GM06990 (cell line): ENCODE measurements at regions not wholly inside any gene's neighbourhood (a gene's known extent, or its start where the extent isn't known, plus 50 kb on each side); places are given as distances from the start of the nearest gene placed in this dataset.
"Not testable (repeated sequence)": the region's sequence is repeated elsewhere in the genome, so short reads cannot be mapped to it uniquely, and the experiment has no call there.

ENCODE experiments used
- DNase-seq: peaks from one replicate; pipeline ENCODE4 v3.0.0-alpha.2; 2011; ENCODE audit not compliant: insufficient read length; ENCODE audit errors: extremely low read depth
- H3K27me3 ChIP-seq: replicated peaks from 2 replicates; pipeline ENCODE4 v1.6.0; 2011; ENCODE audit warnings: low read length; ENCODE audit not compliant: control insufficient read depth, insufficient read depth
- H3K36me3 ChIP-seq: 2 replicates; pipeline ENCODE4 v1.5.1; 2011; ENCODE audit warnings: low read length; ENCODE audit not compliant: control insufficient read depth, insufficient read depth
- H3K4me3 ChIP-seq: replicated peaks from 2 replicates; pipeline ENCODE4 v1.5.1; 2011; ENCODE audit warnings: low read depth, mild to moderate bottlenecking, control low read depth, low read length
- TF ChIP-seq, protein P1 (sequence below): IDR thresholded peaks from 2 replicates; pipeline ENCODE4 v1.5.1; 2011; ENCODE audit warnings: low read length, control low read depth, mild to moderate bottlenecking, inconsistent platforms; ENCODE audit not compliant: insufficient read depth, poor library complexity, severe bottlenecking

DNA sequence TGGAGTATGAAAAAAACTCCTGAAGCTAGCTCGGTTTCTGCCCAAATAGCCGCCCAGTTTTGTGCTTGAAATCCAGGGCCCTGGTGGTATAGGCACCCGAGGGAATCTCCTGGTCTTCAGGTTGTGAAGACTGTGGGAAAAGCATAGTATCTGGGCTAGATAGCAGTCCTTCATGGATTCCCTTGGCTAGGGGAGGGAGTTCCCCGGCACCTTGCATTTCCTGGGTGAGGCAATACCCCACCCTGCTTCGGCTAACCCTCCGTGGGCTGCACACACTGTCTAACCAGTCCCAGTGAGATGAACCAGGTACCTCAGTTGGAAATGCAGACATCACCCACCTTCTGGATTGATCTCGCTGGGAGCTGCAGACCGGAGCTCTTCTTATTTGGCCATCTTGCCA lies 184.5 kb upstream of the SLC35B3 start:
- H3K36me3 ChIP-seq, result no peaks in the 10 kb centered on the region
- TF ChIP-seq, protein P1, sequence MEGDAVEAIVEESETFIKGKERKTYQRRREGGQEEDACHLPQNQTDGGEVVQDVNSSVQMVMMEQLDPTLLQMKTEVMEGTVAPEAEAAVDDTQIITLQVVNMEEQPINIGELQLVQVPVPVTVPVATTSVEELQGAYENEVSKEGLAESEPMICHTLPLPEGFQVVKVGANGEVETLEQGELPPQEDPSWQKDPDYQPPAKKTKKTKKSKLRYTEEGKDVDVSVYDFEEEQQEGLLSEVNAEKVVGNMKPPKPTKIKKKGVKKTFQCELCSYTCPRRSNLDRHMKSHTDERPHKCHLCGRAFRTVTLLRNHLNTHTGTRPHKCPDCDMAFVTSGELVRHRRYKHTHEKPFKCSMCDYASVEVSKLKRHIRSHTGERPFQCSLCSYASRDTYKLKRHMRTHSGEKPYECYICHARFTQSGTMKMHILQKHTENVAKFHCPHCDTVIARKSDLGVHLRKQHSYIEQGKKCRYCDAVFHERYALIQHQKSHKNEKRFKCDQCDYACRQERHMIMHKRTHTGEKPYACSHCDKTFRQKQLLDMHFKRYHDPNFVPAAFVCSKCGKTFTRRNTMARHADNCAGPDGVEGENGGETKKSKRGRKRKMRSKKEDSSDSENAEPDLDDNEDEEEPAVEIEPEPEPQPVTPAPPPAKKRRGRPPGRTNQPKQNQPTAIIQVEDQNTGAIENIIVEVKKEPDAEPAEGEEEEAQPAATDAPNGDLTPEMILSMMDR, result no peak
- no peak overlapping the region for H3K4me3 ChIP-seq
- DNase-seq, result no peak
- no peaks in the 10 kb centered on the region for H3K27me3 ChIP-seq

DNA sequence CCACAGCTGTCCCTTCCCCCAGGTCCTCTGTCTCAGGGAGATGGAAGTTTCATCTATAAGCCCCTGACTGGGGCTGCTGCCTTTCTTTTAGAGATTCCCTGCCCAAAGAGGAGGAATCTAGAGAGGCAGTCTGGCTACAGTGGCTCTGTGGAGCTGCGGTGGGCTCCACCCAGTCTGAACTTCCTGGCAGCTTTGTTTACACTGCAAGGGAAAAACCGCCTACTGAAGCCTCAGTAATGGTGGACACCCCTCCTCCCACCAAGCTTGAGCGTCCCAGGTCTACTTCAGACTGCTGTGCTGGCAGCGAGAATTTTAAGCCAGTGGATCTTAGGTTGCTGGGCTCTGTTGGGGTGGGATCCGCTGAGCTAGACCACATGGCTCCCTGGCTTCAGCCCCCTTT lies 184.1 kb upstream of the SLC35B3 start:
- not testable (repeated sequence) for H3K27me3 ChIP-seq, DNase-seq, H3K36me3 ChIP-seq, H3K4me3 ChIP-seq

DNA sequence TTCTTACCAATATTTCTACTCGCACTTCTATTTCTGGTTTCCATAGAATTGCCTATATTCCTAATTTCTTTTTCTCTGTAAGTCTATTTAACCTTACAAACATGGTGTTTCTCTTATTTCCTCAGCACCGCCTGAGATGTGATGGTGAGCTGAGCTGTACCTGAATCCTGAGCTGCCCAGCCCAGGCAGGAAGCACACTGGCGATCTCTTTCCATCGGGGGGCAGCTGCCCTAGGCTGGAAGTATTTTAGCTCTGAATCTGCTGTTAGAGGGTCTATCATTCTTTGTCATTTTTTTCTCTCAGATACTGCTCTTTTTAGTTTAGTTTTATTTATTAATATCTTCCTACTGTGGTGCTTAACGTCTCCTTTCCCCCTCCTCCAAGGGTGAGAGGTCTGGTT lies 173.4 kb upstream of the SLC35B3 start:
- Histone ChIP-seq H3K27me3 (no peaks in the 10 kb centered on the region; the same call in 1 of the 2 replicates), H3K4me3 (no peak overlapping the region), H3K36me3 (no peaks in the 10 kb centered on the region)
- TF ChIP-seq, protein P1, result no peak
- DNase-seq, result no peak

DNA sequence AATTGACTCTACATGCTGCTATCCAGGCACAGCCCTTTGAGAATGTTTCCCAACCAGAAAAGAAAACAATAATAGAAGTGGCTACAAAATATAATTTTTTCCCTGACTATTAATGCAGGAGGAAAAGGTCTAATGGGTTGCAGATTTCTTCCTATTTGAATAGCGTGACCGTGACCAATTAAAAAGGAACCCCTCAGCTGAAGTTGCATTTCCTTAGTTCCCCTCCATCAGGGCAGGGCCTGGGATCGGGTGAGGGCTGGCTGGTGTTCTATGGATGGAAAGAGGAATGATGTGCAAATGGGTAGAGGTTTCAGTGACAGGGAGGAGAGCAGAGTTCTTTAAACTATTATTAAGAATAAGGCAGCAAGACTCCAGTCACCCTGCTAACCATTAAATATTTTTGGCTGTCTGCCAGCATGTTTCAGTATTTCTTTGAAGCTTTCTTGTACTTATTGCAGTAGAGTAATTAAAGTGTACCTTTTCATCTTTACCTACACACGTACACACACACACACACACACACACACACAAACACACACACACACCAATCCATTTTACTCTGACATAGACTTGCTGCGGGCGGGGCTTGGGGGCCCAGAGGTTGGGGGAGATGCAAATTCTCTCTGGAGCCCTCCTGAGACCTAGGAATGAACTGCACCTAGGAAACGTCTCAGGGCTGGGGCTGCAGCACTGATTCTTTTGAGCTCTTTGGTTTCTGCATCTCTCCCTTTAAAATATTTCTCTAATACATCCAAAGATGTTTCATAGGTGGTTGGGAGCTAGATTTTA lies 154.8 kb upstream of the SLC35B3 start:
- no peak for DNase-seq
- TF ChIP-seq, protein P1, result no peak
- Histone ChIP-seq H3K4me3 (no peak overlapping the region), H3K27me3 (no peaks in the 10 kb centered on the region), H3K36me3 (no peaks in the 10 kb centered on the region)

DNA sequence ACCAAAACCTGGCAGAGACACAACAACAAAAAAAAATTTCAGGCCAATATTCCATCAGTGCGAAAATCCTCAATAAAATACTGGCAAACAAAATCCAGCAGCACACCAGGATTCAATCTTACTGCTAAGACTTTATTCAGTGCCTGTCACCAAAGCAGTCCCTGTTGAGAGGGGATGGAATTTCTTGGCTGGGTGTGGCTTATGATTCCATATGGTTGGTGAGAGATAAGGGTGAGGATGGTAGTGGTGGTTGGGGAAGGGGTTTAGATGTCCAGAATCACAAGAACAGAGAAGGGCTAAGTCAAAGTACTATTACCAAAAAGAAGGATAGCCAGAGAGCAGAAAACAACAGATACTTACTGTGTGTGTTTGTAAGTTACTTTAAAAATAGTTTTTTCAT lies 152.8 kb upstream of the SLC35B3 start:
- DNase-seq, result no peak
- Histone ChIP-seq H3K4me3 (no peak overlapping the region), H3K27me3 (no peaks in the 10 kb centered on the region), H3K36me3 (no peaks in the 10 kb centered on the region)
- TF ChIP-seq, protein P1, result no peak

DNA sequence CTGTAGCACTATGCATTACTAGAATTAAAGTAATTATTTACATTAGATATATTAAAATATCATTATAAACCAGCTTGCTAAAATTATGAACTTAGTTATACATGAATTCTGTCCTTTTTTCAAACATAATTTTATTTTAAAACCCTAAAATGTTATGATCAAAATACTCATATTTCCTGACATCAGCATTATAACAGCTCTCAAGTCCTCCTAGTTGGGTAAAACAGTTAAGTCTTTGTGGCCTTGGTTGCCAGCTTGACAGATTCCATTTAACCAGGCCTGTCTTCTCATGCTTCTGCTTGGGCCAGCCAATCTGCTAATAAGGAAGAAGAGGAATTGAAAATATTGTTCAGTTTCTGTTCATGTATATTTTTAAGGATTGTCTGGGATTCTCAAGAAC lies 147.9 kb upstream of the SLC35B3 start:
- no peak for DNase-seq
- Histone ChIP-seq H3K4me3 (no peak overlapping the region), H3K27me3 (no peaks in the 10 kb centered on the region), H3K36me3 (no peaks in the 10 kb centered on the region)
- TF ChIP-seq, protein P1, result no peak
